Activated CD4-positive, alpha-beta T cell treated with anti-CD3 and anti-CD28 coated beads for 36 hours (primary cell): ENCODE measurements at regions not wholly inside any gene's neighbourhood (a gene's known extent, or its start where the extent isn't known, plus 50 kb on each side); places are given as distances from the start of the nearest gene placed in this dataset.

ENCODE experiments used
- ATAC-seq: fragments of 200-7000 bp; cut with Tn5 transposase; one replicate; pipeline ENCODE4 v1.10.0; 2021; ENCODE audit warnings: mild to moderate bottlenecking, moderate library complexity
- CTCF ChIA-PET: fragments of 350-600 bp; sonication (Branson Sonifier 250); formaldehyde crosslinking; loops from one replicate; lab custom pipeline; 2021; ENCODE audit warnings: antibody characterized with exemption; lab: Charles Lee
- POLR2A ChIA-PET: fragments of 350-600 bp; sonication (Branson Sonifier 250); formaldehyde crosslinking; loops from one replicate; lab custom pipeline; 2021; ENCODE audit warnings: antibody characterized with exemption, inconsistent platforms; lab: Charles Lee
- DNase-seq: peaks from one replicate; pipeline ENCODE4 v3.0.0-alpha.2; 2020
- H3K27ac Mint-ChIP-seq: one replicate; pipeline ENCODE4 v1.8.0; 2021; ENCODE audit warnings: mixed read lengths
- H3K27me3 Mint-ChIP-seq: one replicate; pipeline ENCODE4 v1.8.0; 2021; ENCODE audit warnings: mixed read lengths
- H3K36me3 Mint-ChIP-seq: one replicate; pipeline ENCODE4 v1.8.0; 2021; ENCODE audit warnings: low read depth, mixed read lengths
- H3K4me1 Mint-ChIP-seq: one replicate; pipeline ENCODE4 v1.8.0; 2021; ENCODE audit warnings: mixed read lengths
- H3K4me3 Mint-ChIP-seq: one replicate; pipeline ENCODE4 v1.8.0; 2021; ENCODE audit warnings: mild to moderate bottlenecking, moderate library complexity, mixed read lengths
- H3K9me3 Mint-ChIP-seq: one replicate; pipeline ENCODE4 v1.8.0; 2021; ENCODE audit warnings: low read depth, mixed read lengths
- intact Hi-C, 2 experiments: fragments of 100-400 bp; cut with DNase I in 1 of 2; cut with micrococcal nuclease in 1 of 2; formaldehyde crosslinking; loops; one replicate each; pipeline versions ENCODE4 v1.14.2 to v1.15.1; 2022 to 2024; cut with DNase I, micrococcal nuclease

DNA sequence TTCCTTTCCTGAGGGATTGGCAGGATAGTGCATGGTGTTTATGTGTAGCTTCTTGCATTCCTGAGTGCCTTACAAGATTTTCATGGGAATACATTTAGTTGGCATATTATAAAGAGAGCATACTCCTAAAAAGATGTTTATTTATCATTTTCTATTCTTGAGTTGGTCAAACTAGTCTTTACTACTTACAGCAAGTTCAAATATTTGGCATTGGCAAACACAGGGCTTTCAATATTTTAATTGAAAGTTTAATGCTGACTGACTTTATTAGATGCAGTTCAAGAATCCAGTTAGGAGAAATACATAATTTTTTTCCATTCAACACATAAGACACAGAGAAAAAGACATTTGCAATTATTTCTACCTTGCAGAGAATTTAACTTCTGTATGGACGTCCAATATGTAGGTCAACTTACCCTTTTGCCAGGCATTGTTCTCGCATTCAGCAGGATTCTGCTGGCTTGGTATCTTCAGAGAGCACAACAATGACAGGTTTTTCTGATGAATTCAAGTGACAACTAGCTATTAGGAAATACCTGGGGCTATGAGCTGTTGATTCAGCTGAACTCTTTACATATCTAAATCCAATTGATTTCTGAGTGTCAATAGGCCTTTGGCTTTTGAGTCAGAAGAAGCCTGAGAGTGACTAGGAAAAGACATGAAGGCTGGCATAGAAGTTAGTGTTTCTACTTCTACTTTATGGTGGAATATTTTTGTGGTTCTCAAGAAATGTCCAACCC is 129.6 kb downstream of the LURAP1L start:
- POLR2A ChIA-PET, result no interaction called here
- ATAC-seq, result no peak
- Mint-ChIP-seq H3K4me3 (no peak overlapping the region), H3K27ac (no peak overlapping the region), H3K4me1 (no peaks in the 10 kb centered on the region), H3K9me3 (peaks cover 12% of the 10 kb centered on the region), H3K36me3 (no peaks in the 10 kb centered on the region), H3K27me3 (no peaks in the 10 kb centered on the region)
- no peak for DNase-seq
- CTCF ChIA-PET, result no interaction called here
- intact Hi-C loops, result no loop called here

DNA sequence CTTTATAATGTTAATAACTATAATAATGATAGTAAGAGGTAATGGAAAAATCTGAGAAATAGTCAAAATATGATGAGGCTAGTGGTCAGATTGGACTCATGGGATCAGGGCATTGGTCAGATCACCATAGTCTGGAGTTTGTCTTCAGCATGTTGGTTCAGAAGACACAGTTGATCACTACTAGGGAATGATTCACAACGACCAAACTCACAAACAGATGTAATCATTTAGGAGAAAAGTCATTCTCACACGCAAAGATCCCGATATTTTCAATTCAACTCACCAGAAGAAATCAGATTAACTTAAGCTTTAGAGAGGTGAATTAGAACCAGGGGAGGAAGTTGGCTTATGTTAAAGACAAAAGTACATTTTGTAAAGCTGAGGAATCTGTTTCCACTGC is 131.8 kb downstream of the LURAP1L start:
- Mint-ChIP-seq H3K4me3 (no peak overlapping the region), H3K27me3 (no peaks in the 10 kb centered on the region), H3K27ac (no peak overlapping the region), H3K36me3 (no peaks in the 10 kb centered on the region), H3K4me1 (no peaks in the 10 kb centered on the region), H3K9me3 (peaks cover 3% of the 10 kb centered on the region)
- ATAC-seq, result no peak
- intact Hi-C loops, result no loop called here
- ChIA-PET POLR2A (interaction anchor here (0.6 kb wide), 1 partner anchor 137 kb away, joined by 4 read pairs; no protein-coding TSS in a partner anchor), CTCF (no interaction called here)
- no peak for DNase-seq

GRCh38 chr9:12908895-12909294 is 134.1 kb downstream of the LURAP1L start:
- CTCF ChIA-PET, result no interaction called here
- Mint-ChIP-seq H3K27ac (no peak overlapping the region), H3K27me3 (no peaks in the 10 kb centered on the region), H3K4me3 (no peak overlapping the region), H3K36me3 (no peaks in the 10 kb centered on the region), H3K4me1 (no peaks in the 10 kb centered on the region), H3K9me3 (no peaks in the 10 kb centered on the region)
- intact Hi-C loops, result no loop called here
- DNase-seq (no peak), ATAC-seq (no peak)
- POLR2A ChIA-PET, result no interaction called here

- CTCF ChIA-PET, result no interaction called here
- Mint-ChIP-seq H3K27ac (no peak overlapping the region), H3K4me1 (no peaks in the 10 kb centered on the region), H3K27me3 (no peaks in the 10 kb centered on the region), H3K36me3 (no peaks in the 10 kb centered on the region), H3K4me3 (no peak overlapping the region), H3K9me3 (no peaks in the 10 kb centered on the region)
- ATAC-seq, result no peak
- intact Hi-C loops, result no loop called here
- no peak for DNase-seq
- POLR2A ChIA-PET, result no interaction called here
Measured at GRCh38 chr9:12915366-12915954, 140.6 kb downstream of the LURAP1L start.

GRCh38 chr9:12916042-12916441 is 141.2 kb downstream of the LURAP1L start:
- Mint-ChIP-seq H3K4me1 (no peaks in the 10 kb centered on the region), H3K9me3 (no peaks in the 10 kb centered on the region), H3K4me3 (no peak overlapping the region), H3K27ac (no peak overlapping the region), H3K36me3 (no peaks in the 10 kb centered on the region), H3K27me3 (no peaks in the 10 kb centered on the region)
- ATAC-seq, result no peak
- CTCF ChIA-PET, result no interaction called here
- intact Hi-C loops, result no loop called here
- DNase-seq, result no peak
- POLR2A ChIA-PET, result no interaction called here

GRCh38 chr9:12920437-12920836 is 145.6 kb downstream of the LURAP1L start:
- no peaks in the 10 kb centered on the region for H3K4me1 Mint-ChIP-seq

DNA sequence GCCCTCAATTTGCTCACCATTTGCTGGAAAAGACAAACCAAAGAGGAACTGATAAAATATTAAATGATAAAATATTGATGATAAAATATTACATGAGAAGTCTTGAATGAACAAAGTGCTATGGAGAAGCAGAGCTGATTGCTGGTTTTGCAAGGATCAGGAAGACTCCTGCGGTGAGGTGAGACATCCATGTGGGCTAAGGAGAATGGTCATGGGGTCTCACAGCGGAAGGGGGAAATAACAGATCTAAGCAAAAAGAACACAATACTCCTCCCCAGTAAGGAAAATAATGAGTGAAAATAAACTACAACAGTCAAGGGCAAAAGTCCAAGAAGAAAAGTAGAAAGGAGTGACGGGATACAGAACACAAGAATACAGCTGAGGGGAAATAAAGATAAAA is 146.8 kb downstream of the LURAP1L start:
- H3K9me3 Mint-ChIP-seq, result peaks cover 3% of the 10 kb centered on the region
- intact Hi-C loops, result no loop called here
- no peaks in the 10 kb centered on the region for H3K36me3 Mint-ChIP-seq
- H3K4me3 Mint-ChIP-seq, result no peak overlapping the region
- CTCF ChIA-PET, result no interaction called here
- no peak overlapping the region for H3K27ac Mint-ChIP-seq
- ATAC-seq, result no peak
- no peaks in the 10 kb centered on the region for H3K4me1 Mint-ChIP-seq
- POLR2A ChIA-PET, result no interaction called here
- no peak for DNase-seq
- no peaks in the 10 kb centered on the region for H3K27me3 Mint-ChIP-seq

More at GRCh38 chr9:12920437-12920836, 145.6 kb downstream of the LURAP1L start:
- H3K4me3 Mint-ChIP-seq, result no peak overlapping the region
- no peaks in the 10 kb centered on the region for H3K36me3 Mint-ChIP-seq
- ChIA-PET CTCF (no interaction called here), POLR2A (no interaction called here)
- intact Hi-C loops, result no loop called here
- ATAC-seq (no peak), DNase-seq (no peak)
- no peaks in the 10 kb centered on the region for H3K27me3 Mint-ChIP-seq
- H3K9me3 Mint-ChIP-seq, result peaks cover 1% of the 10 kb centered on the region
- no peak overlapping the region for H3K27ac Mint-ChIP-seq

GRCh38 chr9:12922224-12922866 is 147.5 kb downstream of the LURAP1L start:
- DNase-seq, result no peak
- no peaks in the 10 kb centered on the region for H3K27me3 Mint-ChIP-seq
- ATAC-seq, result no peak
- POLR2A ChIA-PET, result no interaction called here
- CTCF ChIA-PET, result no interaction called here
- H3K36me3 Mint-ChIP-seq, result no peaks in the 10 kb centered on the region
- intact Hi-C loops, result no loop called here
- no peaks in the 10 kb centered on the region for H3K4me1 Mint-ChIP-seq
- H3K9me3 Mint-ChIP-seq, result peaks cover 4% of the 10 kb centered on the region
- H3K4me3 Mint-ChIP-seq, result no peak overlapping the region
- H3K27ac Mint-ChIP-seq, result no peak overlapping the region

DNA sequence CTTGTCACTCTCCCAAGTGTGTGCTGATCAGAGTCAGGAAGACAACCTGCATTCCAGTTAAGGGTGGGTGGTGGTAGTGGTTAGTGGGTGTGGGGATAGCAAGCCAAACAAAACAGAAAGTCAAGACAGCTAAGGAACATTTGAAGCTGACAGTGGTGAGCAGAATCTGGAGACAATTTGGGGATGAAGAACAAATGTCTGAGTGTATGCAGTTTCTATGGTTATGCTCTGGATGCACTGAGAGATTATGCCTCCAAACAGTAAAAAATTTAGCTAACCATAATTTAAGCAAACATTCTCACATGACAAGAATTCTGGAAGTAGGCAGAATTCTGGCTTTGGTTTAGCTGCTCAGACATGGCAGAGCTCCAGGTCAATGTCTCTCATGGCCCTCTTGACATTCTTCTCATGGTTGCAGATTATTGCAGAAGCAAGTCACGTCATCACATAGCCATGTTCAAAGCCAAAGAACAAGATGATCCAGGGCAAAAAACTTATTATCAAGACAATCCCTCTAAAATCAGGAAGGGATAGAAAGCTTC is 148.7 kb downstream of the LURAP1L start:
- ChIA-PET CTCF (no interaction called here), POLR2A (no interaction called here)
- Mint-ChIP-seq H3K27me3 (no peaks in the 10 kb centered on the region), H3K27ac (no peak overlapping the region), H3K4me3 (no peak overlapping the region), H3K9me3 (peaks cover 5% of the 10 kb centered on the region), H3K4me1 (no peaks in the 10 kb centered on the region), H3K36me3 (no peaks in the 10 kb centered on the region)
- intact Hi-C loops, result no loop called here
- no peak for DNase-seq
- no peak for ATAC-seq

DNA sequence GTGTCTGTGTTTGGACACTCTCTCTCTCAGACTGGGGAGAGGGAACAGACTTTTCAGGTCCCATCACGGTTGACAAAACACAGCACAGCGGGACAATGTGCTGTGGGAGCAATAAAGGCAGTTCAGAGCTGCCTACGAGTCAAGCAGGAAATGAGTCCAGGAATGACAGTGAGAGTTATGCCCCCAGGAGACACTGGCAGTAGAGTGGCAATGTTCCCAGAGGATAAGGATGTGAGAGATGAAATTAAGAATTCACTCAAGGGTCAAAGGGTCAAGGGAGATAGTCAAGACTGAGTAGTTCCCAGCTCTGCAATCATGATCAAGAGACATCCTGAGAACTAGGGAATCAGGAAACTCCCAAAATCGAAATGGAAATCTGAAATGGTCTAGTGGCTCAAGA is 156.1 kb downstream of the LURAP1L start:
- ChIA-PET POLR2A (no interaction called here), CTCF (no interaction called here)
- H3K27me3 Mint-ChIP-seq, result no peaks in the 10 kb centered on the region
- H3K4me1 Mint-ChIP-seq, result no peaks in the 10 kb centered on the region
- intact Hi-C loops, result no loop called here
- H3K4me3 Mint-ChIP-seq, result no peak overlapping the region
- no peaks in the 10 kb centered on the region for H3K36me3 Mint-ChIP-seq
- H3K9me3 Mint-ChIP-seq, result peaks cover 10% of the 10 kb centered on the region
- DNase-seq, result no peak
- H3K27ac Mint-ChIP-seq, result no peak overlapping the region
- ATAC-seq, result no peak

DNA sequence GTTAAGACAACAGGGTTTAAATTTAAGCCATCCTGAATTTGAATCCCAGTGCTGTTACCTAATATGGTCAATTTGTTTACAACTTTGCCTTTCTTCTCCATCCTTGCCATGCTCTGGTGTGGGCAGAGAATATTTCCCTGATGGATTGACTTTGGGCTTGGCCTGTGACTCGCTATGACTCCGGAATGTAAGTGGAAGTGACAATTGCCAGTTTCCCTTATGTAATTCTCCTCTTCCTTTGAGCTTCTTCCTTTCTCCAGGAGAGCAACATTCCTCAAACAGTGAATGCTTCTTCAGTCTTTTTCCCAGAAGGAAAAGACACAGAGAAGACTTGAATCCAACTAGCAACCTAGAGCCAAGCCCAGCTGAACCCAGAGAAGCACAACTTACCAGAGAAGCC is 159.1 kb downstream of the LURAP1L start:
- ChIA-PET POLR2A (no interaction called here), CTCF (no interaction called here)
- Mint-ChIP-seq H3K27me3 (no peaks in the 10 kb centered on the region), H3K4me1 (no peaks in the 10 kb centered on the region), H3K27ac (no peak overlapping the region), H3K36me3 (no peaks in the 10 kb centered on the region), H3K4me3 (no peak overlapping the region), H3K9me3 (peaks cover 6% of the 10 kb centered on the region)
- no peak for DNase-seq
- intact Hi-C loops, result no loop called here
- no peak for ATAC-seq
